ENCODE measurements at regions not wholly inside any gene's neighbourhood (a gene's known extent, or its start where the extent isn't known, plus 50 kb on each side); places are given as distances from the start of the nearest gene placed in this dataset.
"Not testable (repeated sequence)": the region's sequence is repeated elsewhere in the genome, so short reads cannot be mapped to it uniquely, and the experiment has no call there.

GRCh38 chr1:121054928-121055327, 129.2 kb downstream of the FAM72B start:
- not testable (repeated sequence) for DNase-seq

- not testable (repeated sequence) for DNase-seq
Observed at GRCh38 chr1:121066925-121067324, 117.2 kb downstream of the FAM72B start.

GRCh38 chr1:121068738-121069499, 115.2 kb downstream of the FAM72B start:
- DNase-seq, result not testable (repeated sequence)

- DNase-seq, result not testable (repeated sequence)
Observed at GRCh38 chr1:121073852-121074251, 110.3 kb downstream of the FAM72B start.

GRCh38 chr1:121075254-121075805, 108.8 kb downstream of the FAM72B start:
- DNase-seq, result not testable (repeated sequence)

GRCh38 chr1:121076674-121077073, 107.5 kb downstream of the FAM72B start:
- DNase-seq, result not testable (repeated sequence)

GRCh38 chr1:121079655-121080054, 104.5 kb downstream of the FAM72B start:
- DNase-seq, result not testable (repeated sequence)

- not testable (repeated sequence) for DNase-seq
Observed at GRCh38 chr1:121080197-121080903, 103.8 kb downstream of the FAM72B start.

- not testable (repeated sequence) for DNase-seq
Observed at GRCh38 chr1:121080904-121081264, 103.3 kb downstream of the FAM72B start.

GRCh38 chr1:121081625-121082199, 102.4 kb downstream of the FAM72B start:
- not testable (repeated sequence) for DNase-seq

GRCh38 chr1:121082995-121083394, 101.1 kb downstream of the FAM72B start:
- DNase-seq, result not testable (repeated sequence)

GRCh38 chr1:121086249-121086648, 97.9 kb downstream of the FAM72B start:
- DNase-seq, result not testable (repeated sequence)

GRCh38 chr1:121087221-121087620, 96.9 kb downstream of the FAM72B start:
- not testable (repeated sequence) for DNase-seq

GRCh38 chr1:121088568-121088967, 95.6 kb downstream of the FAM72B start:
- not testable (repeated sequence) for DNase-seq

GRCh38 chr1:121092329-121092968, 91.7 kb downstream of the FAM72B start:
- not testable (repeated sequence) for DNase-seq

- DNase-seq, result not testable (repeated sequence)
Observed at GRCh38 chr1:121095014-121095413, 89.1 kb downstream of the FAM72B start.

GRCh38 chr1:121097127-121097866, 86.8 kb downstream of the FAM72B start:
- not testable (repeated sequence) for DNase-seq

GRCh38 chr1:121097867-121098215, 86.3 kb downstream of the FAM72B start:
- DNase-seq, result not testable (repeated sequence)

GRCh38 chr1:121109025-121109424, 75.1 kb downstream of the FAM72B start:
- DNase-seq, result not testable (repeated sequence)

- not testable (repeated sequence) for DNase-seq
Observed at GRCh38 chr1:121116522-121117297, 67.4 kb downstream of the FAM72B start.

GRCh38 chr1:121117298-121117611, 66.9 kb downstream of the FAM72B start:
- DNase-seq, result not testable (repeated sequence)

All from 8988T (cell line).